Nephron progenitor cell (in vitro differentiated cells): ENCODE measurements at regions not wholly inside any gene's neighbourhood (a gene's known extent, or its start where the extent isn't known, plus 50 kb on each side); places are given as distances from the start of the nearest gene placed in this dataset.

Experiments
- DNase-seq: peaks from one replicate; pipeline ENCODE4 v3.0.0; 2021
- H3K27ac Mint-ChIP-seq: 2 replicates; pipeline ENCODE4 v1.8.0; 2021; ENCODE audit warnings: mild to moderate bottlenecking, moderate library complexity, mixed read lengths
- H3K27me3 Mint-ChIP-seq: 2 replicates; pipeline ENCODE4 v1.8.0; 2021; ENCODE audit warnings: mild to moderate bottlenecking, low read depth, mixed read lengths; ENCODE audit not compliant: poor library complexity
- H3K36me3 Mint-ChIP-seq: 2 replicates; pipeline ENCODE4 v1.8.0; 2021; ENCODE audit warnings: low read depth, mixed read lengths
- H3K4me1 Mint-ChIP-seq: 2 replicates; pipeline ENCODE4 v1.8.0; 2021; ENCODE audit warnings: mixed read lengths
- H3K4me3 Mint-ChIP-seq: 2 replicates; pipeline ENCODE4 v1.8.0; 2021; ENCODE audit warnings: mild to moderate bottlenecking, moderate library complexity, mixed read lengths
- H3K9me3 Mint-ChIP-seq: 2 replicates; pipeline ENCODE4 v1.8.0; 2021; ENCODE audit warnings: mild to moderate bottlenecking, moderate library complexity, mixed read lengths
- CTCF ChIP-seq: fragments of 200-600 bp; sonication (generic); IDR thresholded peaks from 2 replicates; pipeline ENCODE4 v1.5.0; 2021; ENCODE audit warnings: antibody characterized with exemption

- TF ChIP-seq CTCF: no peak
- H3K4me3 Mint-ChIP-seq: no peak overlapping the region
- H3K4me1 Mint-ChIP-seq: no peaks in the 10 kb centered on the region
- no peak overlapping the region for H3K27ac Mint-ChIP-seq
- H3K9me3 Mint-ChIP-seq: no peaks in the 10 kb centered on the region
- H3K36me3 Mint-ChIP-seq: no peaks in the 10 kb centered on the region
- no peaks in the 10 kb centered on the region for H3K27me3 Mint-ChIP-seq
- no peak for DNase-seq
These were observed 470.8 kb upstream of the VRK2 start for GRCh38 chr2:57575700-57576268.

- no peak for DNase-seq
- H3K9me3 Mint-ChIP-seq: no peaks in the 10 kb centered on the region
- TF ChIP-seq CTCF: no peak
- no peaks in the 10 kb centered on the region for H3K36me3 Mint-ChIP-seq
- no peak overlapping the region for H3K4me3 Mint-ChIP-seq
- no peaks in the 10 kb centered on the region for H3K27me3 Mint-ChIP-seq
- H3K4me1 Mint-ChIP-seq: no peaks in the 10 kb centered on the region
- no peak overlapping the region for H3K27ac Mint-ChIP-seq
These were observed 469.6 kb upstream of the VRK2 start for GRCh38 chr2:57576983-57577382.

- no peak for TF ChIP-seq CTCF
- H3K27ac Mint-ChIP-seq: no peak overlapping the region
- no peaks in the 10 kb centered on the region for H3K9me3 Mint-ChIP-seq
- no peaks in the 10 kb centered on the region for H3K36me3 Mint-ChIP-seq
- no peaks in the 10 kb centered on the region for H3K27me3 Mint-ChIP-seq
- no peaks in the 10 kb centered on the region for H3K4me1 Mint-ChIP-seq
- no peak overlapping the region for H3K4me3 Mint-ChIP-seq
- no peak for DNase-seq
These were observed 448.7 kb upstream of the VRK2 start for GRCh38 chr2:57597940-57598339.

GRCh38 chr2:57598551-57598950, 448.1 kb upstream of the VRK2 start:
- TF ChIP-seq CTCF: no peak
- H3K27ac Mint-ChIP-seq: no peak overlapping the region
- DNase-seq: no peak
- no peaks in the 10 kb centered on the region for H3K9me3 Mint-ChIP-seq
- no peaks in the 10 kb centered on the region for H3K27me3 Mint-ChIP-seq
- no peaks in the 10 kb centered on the region for H3K4me1 Mint-ChIP-seq
- no peak overlapping the region for H3K4me3 Mint-ChIP-seq
- no peaks in the 10 kb centered on the region for H3K36me3 Mint-ChIP-seq

- Mint-ChIP-seq H3K27me3 (no peaks in the 10 kb centered on the region), H3K4me1 (no peaks in the 10 kb centered on the region), H3K4me3 (no peak overlapping the region), H3K9me3 (peaks cover 3% of the 10 kb centered on the region), H3K36me3 (no peaks in the 10 kb centered on the region), H3K27ac (no peak overlapping the region)
- TF ChIP-seq CTCF: no peak
- no peak for DNase-seq
These were observed 443.9 kb upstream of the VRK2 start for GRCh38 chr2:57602733-57603132.

- TF ChIP-seq CTCF: no peak
- H3K9me3 Mint-ChIP-seq: peaks cover 8% of the 10 kb centered on the region
- no peaks in the 10 kb centered on the region for H3K4me1 Mint-ChIP-seq
- H3K27me3 Mint-ChIP-seq: no peaks in the 10 kb centered on the region
- no peak for DNase-seq
- no peak overlapping the region for H3K27ac Mint-ChIP-seq
- no peak overlapping the region for H3K4me3 Mint-ChIP-seq
- H3K36me3 Mint-ChIP-seq: no peaks in the 10 kb centered on the region
These were observed 431.6 kb upstream of the VRK2 start for GRCh38 chr2:57614988-57615387.
